Ishikawa (cell line): ENCODE measurements at regions not wholly inside any gene's neighbourhood (a gene's known extent, or its start where the extent isn't known, plus 50 kb on each side); places are given as distances from the start of the nearest gene placed in this dataset.

ENCODE experiments used
- CEBPB ChIP-seq: IDR thresholded peaks from 2 replicates; pipeline ENCODE4 v1.6.1; 2012
- CREB1 ChIP-seq: IDR thresholded peaks from 2 replicates; pipeline ENCODE4 v1.6.1; 2012; ENCODE audit warnings: low read depth
- EGR1 ChIP-seq: IDR thresholded peaks from 2 replicates; pipeline ENCODE4 v1.6.1; 2012
- EP300 ChIP-seq: IDR thresholded peaks from 2 replicates; pipeline ENCODE4 v1.6.1; 2012; ENCODE audit warnings: borderline replicate concordance
- MAX ChIP-seq: IDR thresholded peaks from 2 replicates; pipeline ENCODE4 v1.6.1; 2012
- NFIC ChIP-seq: IDR thresholded peaks from 2 replicates; pipeline ENCODE4 v1.6.1; 2012
- RAD21 ChIP-seq: IDR thresholded peaks from 2 replicates; pipeline ENCODE4 v1.6.1; 2012; ENCODE audit warnings: low read depth
- REST ChIP-seq: IDR thresholded peaks from 2 replicates; pipeline ENCODE4 v1.6.1; 2012; ENCODE audit warnings: low read depth, mild to moderate bottlenecking
- TAF1 ChIP-seq: IDR thresholded peaks from 2 replicates; pipeline ENCODE4 v1.6.1; 2012; ENCODE audit warnings: low read depth, mild to moderate bottlenecking
- TCF12 ChIP-seq: IDR thresholded peaks from 2 replicates; pipeline ENCODE4 v1.6.1; 2012; ENCODE audit warnings: low read depth
- TEAD4 ChIP-seq: IDR thresholded peaks from 2 replicates; pipeline ENCODE4 v1.6.1; 2012
- USF1 ChIP-seq: IDR thresholded peaks from 2 replicates; pipeline ENCODE4 v1.6.1; 2012
- YY1 ChIP-seq: IDR thresholded peaks from 2 replicates; pipeline ENCODE4 v1.6.1; 2012; ENCODE audit warnings: low read depth
- ZBTB7A ChIP-seq: IDR thresholded peaks from 2 replicates; pipeline ENCODE4 v1.6.1; 2012; ENCODE audit warnings: low read depth

GRCh38 chr1:38690790-38691449, 168.7 kb downstream of the RRAGC start:
- TF ChIP-seq TCF12 = no peak
- no peak for TF ChIP-seq YY1
- TF ChIP-seq NFIC = no peak
- TF ChIP-seq RAD21 = no peak
- no peak for TF ChIP-seq CREB1
- no peak for TF ChIP-seq EGR1
- TF ChIP-seq MAX = no peak
- no peak for TF ChIP-seq TEAD4
- TF ChIP-seq EP300 = no peak
- TF ChIP-seq CEBPB = no peak
- TF ChIP-seq ZBTB7A = no peak
- no peak for TF ChIP-seq USF1
- TF ChIP-seq REST = no peak
- TF ChIP-seq TAF1 = no peak
